LNCaP clone FGC (cell line): ENCODE measurements at regions not wholly inside any gene's neighbourhood (a gene's known extent, or its start where the extent isn't known, plus 50 kb on each side); places are given as distances from the start of the nearest gene placed in this dataset.

Experiments
- DNase-seq: peaks from one replicate; pipeline ENCODE4 v3.0.0-alpha.2; 2011; ENCODE audit warnings: low read depth
- H3K4me3 ChIP-seq: 2 replicates; pipeline ENCODE4 v1.5.1; 2011; ENCODE audit warnings: mild to moderate bottlenecking, low read depth, low read length, control low read depth
- CTCF ChIP-seq: IDR thresholded peaks from 2 replicates; pipeline ENCODE4 v1.5.1; 2012; ENCODE audit warnings: mild to moderate bottlenecking; ENCODE audit not compliant: control insufficient read depth, insufficient read depth; ENCODE audit errors: extremely low read depth

- no peak for TF ChIP-seq CTCF
- H3K4me3 ChIP-seq: no peak overlapping the region
- no peak for DNase-seq
These were observed 207.2 kb upstream of the IGF1 start for GRCh38 chr12:102687523-102687922.

GRCh38 chr12:102685841-102686240 is 205.5 kb upstream of the IGF1 start:
- no peak for DNase-seq
- no peak overlapping the region for H3K4me3 ChIP-seq
- TF ChIP-seq CTCF: no peak

GRCh38 chr12:102685172-102685571 is 204.8 kb upstream of the IGF1 start:
- TF ChIP-seq CTCF: no peak
- DNase-seq: no peak

GRCh38 chr12:102682366-102683289 is 202.3 kb upstream of the IGF1 start:
- no peak overlapping the region for H3K4me3 ChIP-seq
- DNase-seq: no peak
- no peak for TF ChIP-seq CTCF

More at GRCh38 chr12:102685172-102685571, 204.8 kb upstream of the IGF1 start:
- H3K4me3 ChIP-seq: no peak overlapping the region

GRCh38 chr12:102681747-102682146 is 201.4 kb upstream of the IGF1 start:
- DNase-seq: no peak
- H3K4me3 ChIP-seq: no peak overlapping the region
- no peak for TF ChIP-seq CTCF

- no peak for TF ChIP-seq CTCF
- no peak overlapping the region for H3K4me3 ChIP-seq
- no peak for DNase-seq
These were observed 200.9 kb upstream of the IGF1 start for GRCh38 chr12:102681309-102681708.
